HL-60 (cell line): ENCODE measurements at regions not wholly inside any gene's neighbourhood (a gene's known extent, or its start where the extent isn't known, plus 50 kb on each side); places are given as distances from the start of the nearest gene placed in this dataset.

ENCODE experiments used
- DNase-seq, 2 experiments: peaks; one replicate each; pipeline ENCODE4 v3.0.0-alpha.2; 2010 to 2020; ENCODE audit warnings: low read depth in 1 of 2, low spot score in 1 of 2
- H3K27ac ChIP-seq: fragments of 250-450 bp; sonication (Bioruptor Pico); replicated peaks from 2 replicates; pipeline ENCODE4 v1.5.1; 2020; ENCODE audit warnings: mild to moderate bottlenecking, moderate library complexity
- H3K27me3 ChIP-seq: fragments of 250-450 bp; sonication (Bioruptor Pico); 2 replicates; pipeline ENCODE4 v1.5.1; 2021; ENCODE audit warnings: mild to moderate bottlenecking, moderate library complexity; ENCODE audit not compliant: insufficient read depth, poor library complexity, severe bottlenecking
- H3K4me3 ChIP-seq: replicated peaks from 2 replicates; pipeline ENCODE4 v1.5.1; 2011; ENCODE audit warnings: mild to moderate bottlenecking, control low read depth, low read length; ENCODE audit not compliant: insufficient read depth
- CTCF ChIP-seq: IDR thresholded peaks from one replicate; pipeline ENCODE4 v1.5.1; 2011; ENCODE audit warnings: low read length, control low read depth, inconsistent platforms; ENCODE audit not compliant: insufficient read depth
- GABPA ChIP-seq: IDR thresholded peaks from 2 replicates; pipeline ENCODE4 v1.6.1; 2012; ENCODE audit warnings: low read depth
- POLR2AphosphoS5 ChIP-seq: IDR thresholded peaks from 2 replicates; pipeline ENCODE4 v1.6.1; 2012; ENCODE audit warnings: low read depth
- REST ChIP-seq: IDR thresholded peaks from 2 replicates; pipeline ENCODE4 v1.6.1; 2012; ENCODE audit warnings: low read depth; ENCODE audit not compliant: insufficient replicate concordance
- SPI1 ChIP-seq: IDR thresholded peaks from 2 replicates; pipeline ENCODE4 v1.6.1; 2012; ENCODE audit warnings: low read depth, mild to moderate bottlenecking, borderline replicate concordance

GRCh38 chr10:52383088-52383487, 69.0 kb downstream of the DKK1 start:
- H3K27ac ChIP-seq = no peak overlapping the region
- TF ChIP-seq REST (no peak), POLR2AphosphoS5 (no peak), CTCF (no peak), GABPA (no peak), SPI1 (no peak)
- no peaks in the 10 kb centered on the region for H3K27me3 ChIP-seq
- H3K4me3 ChIP-seq = no peak overlapping the region
- DNase-seq = no peak

- TF ChIP-seq REST = no peak
- no peak for TF ChIP-seq GABPA
- no peak for TF ChIP-seq POLR2AphosphoS5
- no peak for TF ChIP-seq CTCF
- TF ChIP-seq SPI1 = no peak
- no peak overlapping the region for H3K27ac ChIP-seq
- DNase-seq = no peak
- no peaks in the 10 kb centered on the region for H3K27me3 ChIP-seq
- no peak overlapping the region for H3K4me3 ChIP-seq
Measured at GRCh38 chr10:52387744-52388143, 73.7 kb downstream of the DKK1 start.

GRCh38 chr10:52390388-52390787, 76.3 kb downstream of the DKK1 start:
- no peak for DNase-seq
- Histone ChIP-seq H3K27me3 (no peaks in the 10 kb centered on the region), H3K4me3 (no peak overlapping the region), H3K27ac (no peak overlapping the region)
- TF ChIP-seq GABPA = no peak
- TF ChIP-seq POLR2AphosphoS5 = no peak
- TF ChIP-seq REST = no peak
- TF ChIP-seq CTCF = no peak
